NCI-H1694 treated with DMSO at 0.1 percent for 48 hours (cell line): ENCODE measurements at regions not wholly inside any gene's neighbourhood (a gene's known extent, or its start where the extent isn't known, plus 50 kb on each side); places are given as distances from the start of the nearest gene placed in this dataset.

Experiments
- DNase-seq: peaks from one replicate; lab custom pipeline; 2025; lab: John Stamatoyannopoulos, UW

DNA sequence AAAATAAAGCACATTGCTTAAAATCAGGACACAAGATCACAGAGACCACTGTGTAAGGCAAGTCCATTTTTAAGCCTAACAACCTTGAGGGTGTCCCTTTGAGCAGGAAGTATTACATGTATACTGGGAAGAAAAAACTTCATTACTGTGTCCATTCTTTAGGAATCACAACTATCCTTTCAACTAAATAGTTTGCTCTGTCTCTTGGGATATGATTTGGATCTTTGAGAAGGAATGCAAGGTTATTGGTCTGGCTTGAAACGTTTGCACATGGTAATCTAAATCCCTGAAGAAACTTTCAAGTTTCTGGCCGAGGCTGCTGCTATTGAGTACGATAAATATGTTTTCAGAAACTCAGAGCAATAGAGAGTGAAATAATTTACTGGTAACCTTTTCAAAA, 923.0 kb upstream of the SEMA6A start:
- no peak for DNase-seq

DNA sequence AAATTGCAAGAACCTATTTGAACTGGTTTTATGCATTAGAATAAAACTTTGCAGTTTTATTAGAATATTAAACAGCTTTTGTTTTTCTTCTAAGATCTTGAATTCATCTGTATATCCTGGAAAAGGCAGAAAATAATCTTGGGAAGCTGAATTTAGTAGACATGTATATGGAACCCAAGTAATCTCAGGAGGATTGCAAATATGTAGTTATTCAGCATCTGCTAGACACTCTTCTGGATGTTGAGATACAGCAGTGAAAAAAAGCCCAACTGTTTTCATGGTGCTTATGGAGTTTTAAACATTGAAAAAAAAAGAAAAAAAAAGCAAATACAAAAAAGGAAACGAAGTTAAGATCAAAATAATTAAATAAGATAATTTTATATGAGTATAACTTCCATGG, 922.2 kb upstream of the SEMA6A start:
- no peak for DNase-seq

DNA sequence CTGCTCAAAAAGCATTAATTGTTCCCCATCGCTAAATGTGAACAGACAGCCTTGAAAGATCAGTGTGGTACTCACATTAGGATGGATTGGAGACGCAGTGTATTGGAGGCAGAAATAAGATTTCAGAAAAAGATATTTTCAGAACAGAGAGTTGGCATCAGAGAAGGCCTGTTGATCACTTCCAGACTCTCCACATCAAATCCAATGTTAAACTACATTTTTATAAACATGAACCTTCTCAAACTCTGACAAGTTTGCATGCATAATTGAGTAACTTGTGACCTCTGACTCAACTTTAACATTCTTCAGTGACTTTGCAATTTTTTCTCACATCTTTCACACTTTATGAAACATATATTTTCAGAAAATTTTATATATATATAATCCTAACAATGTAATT, 919.6 kb upstream of the SEMA6A start:
- no peak for DNase-seq

DNA sequence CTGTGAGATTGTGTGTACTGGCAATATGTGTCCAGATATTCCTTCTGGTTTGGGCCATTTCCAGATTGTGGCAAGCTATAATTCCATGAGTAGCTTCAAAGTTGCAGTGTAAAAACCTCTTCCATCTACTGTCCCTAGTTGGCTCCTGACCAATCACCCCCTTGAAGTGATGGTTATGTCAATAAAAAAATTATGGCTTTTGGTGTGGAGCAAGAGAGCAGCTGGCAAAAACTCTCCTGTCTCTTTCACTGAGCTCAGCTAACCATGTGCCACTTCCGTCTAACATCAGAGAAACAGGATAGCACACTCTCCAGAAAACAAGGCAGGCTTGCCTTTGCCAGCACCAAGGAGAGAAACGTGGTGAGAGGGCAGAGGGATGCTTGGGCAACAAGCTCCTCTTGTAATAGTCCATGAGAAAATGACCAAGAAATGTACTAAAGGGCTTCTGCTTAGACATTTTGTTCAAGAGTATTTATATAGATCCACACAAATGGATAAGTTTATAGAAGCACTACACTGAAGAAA, 914.4 kb upstream of the SEMA6A start:
- peak; percentile 76 for DNase-seq

DNA sequence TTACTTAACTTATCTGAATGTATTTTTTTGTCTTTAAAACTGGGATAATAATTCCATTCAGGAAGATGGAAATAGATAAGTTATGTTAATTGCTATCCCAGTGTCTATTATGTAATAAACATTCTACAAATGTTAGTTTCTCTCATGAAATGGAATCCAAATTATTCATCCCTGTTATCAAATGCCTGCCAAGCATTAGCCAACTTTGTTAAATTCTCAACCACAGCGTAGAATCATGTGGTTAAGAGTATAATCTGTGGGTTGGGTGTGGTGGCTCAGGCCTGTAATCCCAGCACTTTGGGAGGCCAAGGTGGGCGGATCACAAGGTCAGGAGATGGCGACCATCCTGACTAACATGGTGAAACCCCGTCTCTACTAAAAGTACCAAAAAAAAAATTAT, 912.9 kb upstream of the SEMA6A start:
- DNase-seq, result no peak

DNA sequence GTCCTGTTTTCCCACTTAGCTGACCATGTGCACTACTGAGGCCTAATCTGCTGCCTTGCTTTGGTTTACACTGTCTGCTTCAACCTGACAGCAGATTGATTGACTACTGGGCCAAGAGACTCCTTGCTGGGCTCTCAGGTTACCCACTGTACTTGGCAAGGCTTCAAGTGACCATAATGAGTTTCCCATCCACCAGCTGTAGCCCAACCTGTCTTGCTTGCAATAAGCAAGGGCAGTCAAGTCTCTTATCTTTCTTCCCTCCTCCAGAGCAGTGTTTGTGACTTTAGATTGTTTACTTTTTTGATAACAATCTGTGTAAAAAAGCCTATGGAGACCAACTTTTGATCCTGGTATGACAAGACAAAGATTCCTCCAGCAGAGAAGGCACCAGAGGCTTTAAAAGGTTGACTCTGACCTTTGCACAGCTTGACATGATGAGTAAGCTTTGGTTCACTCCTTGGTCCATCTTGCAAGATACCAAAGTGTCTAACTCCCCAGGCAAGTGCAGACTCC, 912.3 kb upstream of the SEMA6A start:
- DNase-seq, result peak; percentile 66

DNA sequence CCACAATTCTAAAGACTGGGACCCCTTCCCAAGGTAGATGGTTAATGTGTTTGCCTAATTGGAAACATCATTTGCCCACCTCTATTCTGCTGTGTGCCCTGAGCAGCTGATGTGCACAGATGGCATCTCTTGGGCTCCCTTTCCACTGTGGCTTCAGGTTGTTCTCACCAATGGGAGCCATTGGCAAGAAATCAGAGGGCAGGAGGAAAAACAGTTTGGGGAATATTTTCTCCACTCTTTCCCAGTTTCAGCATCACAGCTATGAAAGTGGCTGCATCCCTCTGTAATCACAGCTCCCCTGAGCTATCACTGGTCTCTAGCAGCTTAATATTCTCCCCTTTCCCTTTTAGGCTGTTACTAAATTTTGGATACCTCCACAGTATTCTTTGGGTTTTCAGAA, 911.6 kb upstream of the SEMA6A start:
- DNase-seq, result peak; percentile 80

DNA sequence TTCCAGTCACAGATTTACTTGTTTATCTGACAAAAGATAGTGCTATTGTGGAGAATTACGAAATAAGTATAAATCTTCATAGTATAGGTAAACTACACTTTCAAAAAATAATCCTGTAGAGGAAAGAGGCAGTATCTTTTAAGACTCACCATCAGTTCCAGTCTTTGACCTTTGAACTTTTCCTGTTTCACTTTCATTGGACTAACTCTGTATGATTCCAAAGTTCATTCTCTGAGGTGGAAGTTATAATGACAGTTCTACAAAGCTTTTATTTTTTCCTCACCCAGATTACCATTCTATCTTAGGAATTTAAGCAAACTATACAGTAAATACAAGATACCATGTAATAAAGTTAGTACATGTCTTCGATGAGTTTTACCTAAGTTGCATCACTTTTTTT, 901.3 kb upstream of the SEMA6A start:
- DNase-seq, result no peak

DNA sequence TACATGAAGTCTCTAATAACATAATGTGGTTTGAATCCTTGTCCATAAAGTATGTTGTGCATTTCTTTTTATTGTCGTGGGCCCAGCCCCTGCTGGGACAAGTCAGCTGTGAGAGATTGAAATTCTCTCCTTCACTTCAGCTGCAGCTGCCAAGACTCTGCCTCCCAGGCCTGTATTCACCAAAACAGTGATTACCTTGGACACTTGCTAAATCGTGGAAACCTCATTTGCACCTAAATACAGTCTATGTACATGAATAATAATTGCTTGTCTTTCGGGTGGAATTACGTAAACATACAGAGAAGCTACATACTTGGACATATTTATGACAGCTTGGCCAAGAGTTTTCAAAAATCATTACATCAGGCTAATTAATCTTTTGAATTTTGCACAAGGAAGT, 898.5 kb upstream of the SEMA6A start:
- DNase-seq, result peak; percentile 46

DNA sequence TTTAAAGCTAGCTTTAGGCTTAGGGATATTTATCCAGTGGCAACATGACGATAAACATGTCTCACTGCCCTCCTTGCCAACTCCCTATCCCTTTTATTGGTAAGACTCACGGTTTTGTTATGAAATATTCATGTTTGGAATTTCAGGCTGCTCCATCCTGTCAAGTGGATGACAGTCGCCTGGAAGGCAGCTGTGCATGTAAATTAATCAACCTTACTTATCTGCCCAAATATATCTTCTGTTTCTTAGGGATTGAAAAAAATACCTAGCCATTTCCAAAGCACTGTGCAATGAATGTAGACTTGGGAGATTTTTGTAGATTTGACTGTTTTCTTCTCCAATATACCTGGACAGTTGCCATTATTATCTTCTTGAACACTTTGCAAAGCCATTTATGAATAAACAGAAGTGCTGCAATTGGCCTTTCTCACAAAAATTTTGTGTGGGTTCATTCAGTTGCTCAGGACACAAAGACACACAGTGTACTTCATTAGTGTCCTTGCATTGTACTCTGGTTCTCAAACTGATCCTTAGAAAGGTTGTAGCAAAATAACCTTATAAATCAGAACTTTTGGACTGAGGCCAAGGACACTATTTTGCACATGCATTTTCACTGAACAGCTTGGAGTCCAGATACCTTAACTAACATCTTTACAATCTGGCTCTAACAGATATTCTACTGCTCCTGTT, 889.4 kb upstream of the SEMA6A start:
- DNase-seq, result peak; percentile 74

DNA sequence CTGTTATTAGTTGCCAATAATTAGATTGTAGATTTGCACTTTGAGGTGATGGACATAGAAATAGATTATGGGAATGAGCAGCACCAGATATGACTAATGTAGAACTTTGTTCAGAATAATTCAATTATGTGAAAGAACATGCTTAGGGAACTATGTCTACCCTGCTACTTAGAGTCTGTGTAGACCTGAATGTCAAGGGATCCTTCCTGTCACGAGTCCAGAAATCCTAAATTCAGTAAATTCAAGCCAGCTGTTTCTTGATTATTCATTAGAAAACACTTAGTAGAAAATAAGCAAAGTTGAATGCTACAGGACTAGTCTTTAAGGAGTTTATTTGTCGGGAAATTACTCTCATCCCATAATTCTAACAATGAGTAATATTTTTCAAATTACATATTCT, 887.3 kb upstream of the SEMA6A start:
- no peak for DNase-seq

DNA sequence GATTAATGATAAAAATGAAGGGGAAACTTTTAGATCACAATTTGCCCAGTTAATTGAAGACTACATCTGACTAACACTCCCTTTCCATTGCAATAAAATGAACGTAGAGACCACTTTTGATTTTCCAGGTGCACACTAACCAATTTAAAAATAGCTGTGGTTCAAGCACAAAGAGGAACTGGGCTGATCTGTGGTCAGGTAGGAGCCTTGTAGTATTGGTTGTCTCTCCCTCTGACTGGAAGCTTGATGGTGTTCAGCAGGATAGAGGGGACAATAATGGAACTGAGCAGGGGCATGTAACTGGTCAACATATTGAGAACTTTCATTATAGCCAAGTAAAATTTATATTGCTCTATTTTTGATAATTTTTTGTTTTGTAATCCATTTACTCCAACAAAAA, 886.8 kb upstream of the SEMA6A start:
- DNase-seq, result no peak

DNA sequence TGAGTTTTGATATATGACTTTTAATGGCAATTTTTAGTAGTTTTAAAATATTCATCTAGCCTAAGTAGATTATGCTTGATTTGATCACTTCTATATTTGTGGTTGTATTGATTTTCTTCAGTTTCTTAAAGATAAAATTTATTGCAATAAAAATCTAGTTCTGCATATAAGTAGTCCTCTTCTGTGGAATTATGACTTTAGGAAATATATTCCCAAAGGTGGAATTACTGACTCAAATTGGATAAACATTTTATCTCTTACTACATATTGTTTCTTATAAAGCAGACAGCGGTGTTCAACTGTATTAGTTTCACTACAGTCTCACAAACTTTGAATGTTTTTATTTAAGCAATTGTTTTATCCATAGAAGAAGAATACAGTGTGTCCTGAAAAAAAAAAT, 883.0 kb upstream of the SEMA6A start:
- DNase-seq, result no peak

DNA sequence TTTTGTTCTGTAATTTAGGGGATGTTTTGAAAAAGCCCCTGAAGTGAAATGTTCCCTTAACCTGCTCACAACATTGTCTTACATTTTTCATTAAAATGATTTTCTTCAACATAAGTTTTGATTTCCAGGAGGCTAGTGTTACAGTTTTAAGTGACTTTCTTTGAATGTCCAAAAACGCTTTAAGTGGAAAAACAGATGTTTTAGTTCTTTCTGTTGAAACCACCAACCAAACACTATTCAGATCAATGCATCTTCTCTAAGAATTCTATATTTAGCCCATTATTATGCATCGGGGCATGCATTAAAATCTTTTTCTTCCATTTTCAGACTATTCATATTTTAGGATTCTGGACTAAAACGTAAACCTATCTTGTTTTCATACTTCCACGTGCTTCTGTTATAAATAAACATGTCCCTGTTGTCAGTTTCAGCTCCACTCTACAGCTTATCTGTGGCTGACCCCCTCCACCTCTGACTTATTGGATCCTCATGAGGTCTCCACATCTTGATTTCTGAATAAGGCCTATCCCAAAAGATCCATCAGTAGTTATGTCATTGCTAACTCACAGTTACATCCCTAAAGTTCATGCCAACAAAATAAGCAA, 882.3 kb upstream of the SEMA6A start:
- DNase-seq, result no peak

DNA sequence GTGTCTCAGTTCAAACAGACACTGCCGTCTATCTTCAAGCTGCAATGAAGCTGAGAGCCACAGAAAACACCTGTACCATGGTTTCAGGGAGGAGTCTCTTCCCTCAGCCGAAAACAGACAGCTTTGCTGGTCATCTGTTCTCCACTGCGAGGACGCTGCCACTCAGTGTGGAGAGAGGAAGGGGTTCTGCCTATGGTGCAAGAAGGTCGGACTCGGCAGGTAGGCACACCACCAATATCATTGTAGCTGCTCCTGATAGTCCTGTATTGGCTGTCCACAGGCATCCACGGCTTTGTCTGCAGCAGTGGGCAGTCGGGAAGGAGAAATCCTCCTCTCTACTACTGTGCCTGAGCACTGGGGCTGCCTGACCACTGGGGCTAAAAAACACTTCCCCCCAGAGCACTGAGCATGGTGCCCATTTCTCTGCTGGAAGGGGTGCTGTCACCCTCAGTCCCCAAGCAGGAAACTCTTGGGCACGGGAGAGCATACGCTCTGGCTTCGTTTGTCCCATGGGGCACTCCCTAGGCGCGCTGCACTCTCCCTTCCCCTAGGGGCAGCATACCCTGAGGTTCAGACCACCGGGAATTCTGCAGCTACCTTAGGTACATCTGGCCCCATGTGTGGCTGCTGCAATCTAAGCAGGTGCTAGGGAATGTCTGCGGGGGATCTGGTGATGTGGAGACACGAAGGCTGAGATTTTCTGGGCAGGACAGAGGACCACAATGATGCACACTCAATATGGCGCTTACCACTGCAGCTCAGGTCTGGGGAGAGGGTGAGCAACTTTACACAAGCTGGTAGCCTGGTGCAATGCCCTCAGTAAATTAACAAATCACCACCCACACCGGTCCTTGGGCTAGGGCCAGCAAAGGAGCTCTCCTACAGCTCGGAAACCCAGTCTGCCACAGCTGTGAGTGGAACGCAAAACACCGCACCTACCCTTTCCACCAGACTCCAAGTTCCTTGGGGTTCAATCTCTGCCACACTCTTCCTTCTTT, 880.9 kb upstream of the SEMA6A start:
- no peak for DNase-seq

DNA sequence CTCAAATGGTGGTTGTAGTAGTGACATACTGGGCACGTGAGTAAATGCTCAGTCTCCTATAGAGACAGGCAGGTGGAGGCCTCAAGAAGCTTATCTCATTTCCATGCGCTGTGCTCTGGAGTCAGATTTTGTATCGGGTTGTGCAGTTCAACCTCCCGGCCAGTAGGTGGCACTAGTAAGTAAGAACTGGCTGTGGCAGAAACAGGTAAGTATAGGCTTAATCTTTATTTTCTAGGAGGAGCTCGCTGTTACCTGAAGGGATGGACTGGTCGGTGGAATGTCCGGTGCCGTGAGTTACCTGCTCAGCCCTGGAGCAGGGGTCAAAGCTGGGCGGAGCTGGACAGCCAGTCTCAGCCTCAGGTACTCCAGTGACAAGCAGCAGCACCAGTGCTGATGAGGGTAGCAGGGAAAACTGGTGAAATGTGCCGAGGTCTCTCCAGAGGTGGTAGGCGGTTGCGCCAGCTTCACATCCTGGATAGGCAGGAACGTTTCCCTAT, 880.1 kb upstream of the SEMA6A start:
- no peak for DNase-seq

DNA sequence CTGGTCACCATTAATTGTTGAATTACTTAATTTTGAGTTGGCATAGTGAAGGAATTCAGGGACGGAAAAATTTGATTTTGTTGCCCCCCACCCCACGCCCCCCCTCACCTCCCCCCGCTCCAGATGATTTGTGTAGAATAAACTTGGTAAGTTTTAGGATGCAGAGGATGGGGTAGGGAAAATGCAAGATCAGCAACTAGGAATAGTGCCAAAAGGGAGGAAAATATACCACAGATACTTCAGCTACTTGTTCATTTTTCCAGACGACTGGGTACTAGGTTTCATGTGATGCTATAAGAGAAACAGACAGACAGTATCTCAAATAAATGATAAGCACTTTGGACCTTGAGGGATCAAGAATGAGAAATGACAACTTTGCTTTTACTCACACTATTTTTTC, 862.2 kb upstream of the SEMA6A start:
- DNase-seq, result no peak

DNA sequence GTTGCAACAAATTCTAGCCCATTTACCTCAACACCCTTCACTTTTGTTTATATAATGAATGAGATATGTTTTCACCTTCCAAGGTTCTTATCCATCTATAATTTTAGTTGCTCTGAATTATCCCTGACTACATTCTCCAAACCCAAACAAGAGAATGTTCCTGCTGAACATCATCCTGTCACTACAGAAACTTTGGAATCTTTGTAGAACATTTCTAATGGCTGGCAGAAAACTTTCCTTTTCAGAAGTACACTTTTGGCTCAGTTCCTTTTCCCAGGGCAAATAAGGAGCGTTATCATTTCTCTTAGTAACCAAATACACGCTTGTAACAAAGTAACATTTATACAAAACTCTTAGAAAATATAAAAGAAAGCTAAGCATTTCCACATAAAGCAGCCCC, 860.6 kb upstream of the SEMA6A start:
- DNase-seq, result no peak

DNA sequence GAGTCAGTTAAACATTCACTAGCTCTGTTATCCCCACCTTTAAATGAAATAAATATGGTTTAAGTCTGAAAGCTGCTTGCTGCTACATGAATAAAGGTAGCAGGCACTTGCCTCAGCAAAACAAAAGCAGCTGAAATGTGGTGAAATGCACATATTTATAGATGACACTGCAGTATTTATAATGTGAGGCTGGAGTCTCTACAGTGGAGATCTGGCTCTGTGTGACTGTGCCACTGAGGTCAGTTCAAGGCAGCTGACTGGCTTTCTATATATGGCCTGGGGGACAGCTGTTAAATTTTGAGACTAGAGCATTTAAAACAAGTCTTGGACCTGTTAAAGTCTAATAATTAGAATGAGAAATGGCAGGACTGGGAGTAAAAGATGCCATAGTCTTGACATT, 859.6 kb upstream of the SEMA6A start:
- no peak for DNase-seq

DNA sequence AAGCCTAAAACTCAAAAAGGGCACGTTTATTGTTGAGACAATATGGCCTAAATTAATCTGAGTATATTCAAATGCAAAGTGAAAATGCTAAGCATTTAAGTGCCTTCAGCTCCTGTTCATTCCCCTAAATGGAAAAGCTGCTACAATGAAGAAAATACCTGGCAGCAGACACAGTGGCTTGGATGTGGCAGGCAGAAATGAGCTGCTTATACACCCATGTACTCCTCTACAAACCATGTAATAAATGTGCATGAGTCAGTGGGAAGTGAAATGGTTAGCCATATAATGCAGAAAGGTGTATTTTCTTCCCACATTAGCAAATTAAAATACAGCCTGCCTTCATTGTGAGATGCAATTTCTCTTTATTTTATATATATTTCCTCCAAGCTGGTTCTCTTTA, 859.2 kb upstream of the SEMA6A start:
- no peak for DNase-seq

DNA sequence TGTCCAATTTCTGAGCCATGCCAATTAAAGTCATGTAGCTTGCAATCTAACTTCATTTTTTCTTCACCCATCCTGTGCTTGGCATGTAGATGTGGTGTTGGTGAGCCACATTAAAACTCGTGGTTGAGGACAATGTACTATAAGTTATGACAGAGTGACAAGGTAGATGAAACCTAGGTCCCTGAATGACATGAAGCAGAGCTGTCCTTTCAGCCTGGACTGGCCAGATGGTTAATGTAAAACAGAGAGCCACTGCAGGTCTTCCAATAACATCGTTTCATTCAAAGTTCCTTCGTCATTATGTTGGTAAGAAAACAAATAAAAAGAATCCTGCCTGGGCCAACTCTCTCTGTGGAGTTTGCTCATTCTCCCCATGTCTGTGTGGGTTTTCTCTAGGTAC, 856.5 kb upstream of the SEMA6A start:
- DNase-seq, result no peak

DNA sequence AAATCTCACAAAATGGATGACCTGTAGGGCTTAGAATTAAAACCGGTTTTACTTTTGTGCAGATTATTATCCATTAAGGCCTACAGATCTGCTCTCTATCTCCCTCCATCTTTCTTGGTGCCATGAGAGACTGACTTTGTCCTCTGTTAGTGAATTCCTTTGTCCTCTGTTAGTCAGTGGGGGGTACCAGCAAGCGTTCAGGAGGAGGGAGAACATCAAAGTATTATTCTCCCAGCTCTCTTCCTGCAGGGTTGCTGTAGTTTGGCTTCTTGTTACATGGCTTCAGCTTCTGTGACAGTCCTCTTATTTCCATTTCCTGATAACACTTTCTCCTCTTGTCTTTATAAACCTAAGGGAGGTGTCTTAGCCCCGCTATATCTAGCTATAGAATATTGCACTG, 850.5 kb upstream of the SEMA6A start:
- no peak for DNase-seq
